GM20000 (cell line): ENCODE measurements at regions not wholly inside any gene's neighbourhood (a gene's known extent, or its start where the extent isn't known, plus 50 kb on each side); places are given as distances from the start of the nearest gene placed in this dataset.
"Not testable (repeated sequence)": the region's sequence is repeated elsewhere in the genome, so short reads cannot be mapped to it uniquely, and the experiment has no call there.

Source experiments
- DNase-seq: peaks from one replicate; pipeline ENCODE4 v3.0.0; 2012; ENCODE audit warnings: low spot score
- CTCF ChIP-seq: IDR thresholded peaks from 2 replicates; pipeline ENCODE4 v1.5.1; 2012; ENCODE audit warnings: mild to moderate bottlenecking, control low read depth; ENCODE audit errors: extremely low read depth, missing control alignments

GRCh38 chr5:10892147-10892910 lies 131.3 kb upstream of the DAP start:
- TF ChIP-seq CTCF, result no peak
- DNase-seq, result no peak

GRCh38 chr5:10891193-10891592 lies 130.2 kb upstream of the DAP start:
- no peak for DNase-seq
- no peak for TF ChIP-seq CTCF

GRCh38 chr5:10886497-10886896 lies 125.5 kb upstream of the DAP start:
- DNase-seq, result no peak
- TF ChIP-seq CTCF, result no peak

- DNase-seq, result no peak
Observed at GRCh38 chr5:10885026-10885425, 124.0 kb upstream of the DAP start.

GRCh38 chr5:10883945-10884344 lies 122.9 kb upstream of the DAP start:
- DNase-seq, result not testable (repeated sequence)

More at GRCh38 chr5:10885026-10885425, 124.0 kb upstream of the DAP start:
- TF ChIP-seq CTCF, result no peak

GRCh38 chr5:10880934-10881333 lies 119.9 kb upstream of the DAP start:
- no peak for TF ChIP-seq CTCF
- no peak for DNase-seq

GRCh38 chr5:10876996-10877395 lies 116.0 kb upstream of the DAP start:
- DNase-seq, result not testable (repeated sequence)

- TF ChIP-seq CTCF, result no peak
- no peak for DNase-seq
Observed at GRCh38 chr5:10876006-10876744, 115.1 kb upstream of the DAP start.
